ENCODE measurements at regions not wholly inside any gene's neighbourhood (a gene's known extent, or its start where the extent isn't known, plus 50 kb on each side); places are given as distances from the start of the nearest gene placed in this dataset.

DNA sequence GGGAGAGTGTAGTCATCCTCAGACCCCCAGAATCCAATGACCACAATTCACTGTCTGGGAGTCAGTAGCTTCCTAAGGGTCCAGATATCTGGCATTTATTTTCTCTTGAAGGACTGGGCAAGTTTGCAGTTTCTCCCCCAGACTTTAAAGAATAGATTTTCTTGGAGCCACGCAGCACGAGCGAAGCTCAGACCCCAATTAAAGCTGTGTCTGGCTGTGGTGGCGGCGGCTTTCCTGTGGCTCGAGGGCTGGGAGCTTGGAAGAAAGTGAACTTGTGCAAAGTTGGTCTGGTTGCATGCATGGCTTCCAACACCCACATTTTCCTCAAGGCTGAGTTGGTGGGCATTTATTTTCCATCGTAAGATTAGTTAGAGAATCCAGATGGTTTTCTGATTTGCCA lies 105.0 kb downstream of the ACKR3 start:
- Histone ChIP-seq H3K9ac (ENCODE audit: insufficient read depth in 1 of 2, low read depth in 2 of 2, low read length in 2 of 2) (no peak overlapping the region), H4K20me1 (replicated peaks; ENCODE audit: control insufficient read depth, insufficient read depth, low read length) (no peaks in the 10 kb centered on the region), H3K9me1 (ENCODE audit: control insufficient read depth, insufficient read depth, low read length) (no peaks in the 10 kb centered on the region), H3K79me2 (ENCODE audit: control insufficient read depth, insufficient read depth, low read length) (no peaks in the 10 kb centered on the region), H3K4me3 (no peak overlapping the region), H3K27me3 (ENCODE audit: control insufficient read depth in 2 of 2, insufficient read depth in 2 of 2, low read length in 2 of 2) (peaks cover 0 to 11% of the 10 kb centered on the region in 2 experiments; a peak in 1 of 5 replicates), H2AFZ (ENCODE audit: low read depth, low read length) (no peak overlapping the region), H3K4me1 (replicated peaks in 1 of 2; ENCODE audit: control insufficient read depth in 2 of 2, insufficient read depth in 2 of 2, low read length in 2 of 2) (no peaks in the 10 kb centered on the region), H3K36me3 (ENCODE audit: control insufficient read depth, insufficient read depth, low read length) (no peaks in the 10 kb centered on the region), H3K27ac (ENCODE audit: extremely low read depth, low read depth, low read length) (no peak overlapping the region), H3K4me2 (ENCODE audit: insufficient read depth, low read length) (no peak overlapping the region), H3K9me3 (replicated peaks; ENCODE audit: control insufficient read depth, insufficient read depth, low read depth, low read length) (no peaks in the 10 kb centered on the region)
- FAIRE-seq (no peak), ATAC-seq (no peak), DNase-seq (ENCODE audit: extremely low read depth in 1 of 4, low spot score in 3 of 4) (no peak)
- no TSS peak for BruUV-seq (replicated peaks)
- POLR2A ChIA-PET = no interaction called here
- intact Hi-C loops (cut with micrococcal nuclease) (no loop called here), in situ Hi-C loops (cut with MboI) (no loop called here)
- CTCF ChIA-PET (ENCODE audit: low intra/inter-chr PET ratio) = no interaction called here
- TF ChIP-seq BRCA1 (IDR thresholded peaks at IDR 0.05) (no peak), BRCA1 (CRISPR knock-in tag; IDR thresholded peaks at IDR 0.05) (no peak), CCAR2 (IDR thresholded peaks at IDR 0.05; ENCODE audit: low read depth, low read length) (no peak), BCOR (IDR thresholded peaks at IDR 0.05) (no peak), ZNF263 (CRISPR knock-in tag; IDR thresholded peaks at IDR 0.05; ENCODE audit: borderline replicate concordance) (no peak), ZNF140 (CRISPR knock-in tag; IDR thresholded peaks at IDR 0.05) (no peak), PHF8 (IDR thresholded peaks at IDR 0.05; ENCODE audit: borderline replicate concordance, low read length) (no peak), JUND (IDR thresholded peaks at IDR 0.05; ENCODE audit: borderline replicate concordance, low read depth, low read length) (no peak), JUND (tag; IDR thresholded peaks at IDR 0.05; ENCODE audit: borderline replicate concordance, low read depth, low read length) (no peak), FOXJ2 (tag; IDR thresholded peaks at IDR 0.05) (no peak), RBM17 (IDR thresholded peaks at IDR 0.05; ENCODE audit: borderline replicate concordance, low read depth, low read length) (no peak)
- TF ChIP-seq, protein P1, sequence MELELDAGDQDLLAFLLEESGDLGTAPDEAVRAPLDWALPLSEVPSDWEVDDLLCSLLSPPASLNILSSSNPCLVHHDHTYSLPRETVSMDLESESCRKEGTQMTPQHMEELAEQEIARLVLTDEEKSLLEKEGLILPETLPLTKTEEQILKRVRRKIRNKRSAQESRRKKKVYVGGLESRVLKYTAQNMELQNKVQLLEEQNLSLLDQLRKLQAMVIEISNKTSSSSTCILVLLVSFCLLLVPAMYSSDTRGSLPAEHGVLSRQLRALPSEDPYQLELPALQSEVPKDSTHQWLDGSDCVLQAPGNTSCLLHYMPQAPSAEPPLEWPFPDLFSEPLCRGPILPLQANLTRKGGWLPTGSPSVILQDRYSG (tag; conservative IDR thresholded peaks at IDR 0.05; ENCODE audit: low read depth) = no peak
- TF ChIP-seq, protein P2, sequence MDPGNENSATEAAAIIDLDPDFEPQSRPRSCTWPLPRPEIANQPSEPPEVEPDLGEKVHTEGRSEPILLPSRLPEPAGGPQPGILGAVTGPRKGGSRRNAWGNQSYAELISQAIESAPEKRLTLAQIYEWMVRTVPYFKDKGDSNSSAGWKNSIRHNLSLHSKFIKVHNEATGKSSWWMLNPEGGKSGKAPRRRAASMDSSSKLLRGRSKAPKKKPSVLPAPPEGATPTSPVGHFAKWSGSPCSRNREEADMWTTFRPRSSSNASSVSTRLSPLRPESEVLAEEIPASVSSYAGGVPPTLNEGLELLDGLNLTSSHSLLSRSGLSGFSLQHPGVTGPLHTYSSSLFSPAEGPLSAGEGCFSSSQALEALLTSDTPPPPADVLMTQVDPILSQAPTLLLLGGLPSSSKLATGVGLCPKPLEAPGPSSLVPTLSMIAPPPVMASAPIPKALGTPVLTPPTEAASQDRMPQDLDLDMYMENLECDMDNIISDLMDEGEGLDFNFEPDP (CRISPR knock-in tag; IDR thresholded peaks at IDR 0.05) = no peak
- TF ChIP-seq, protein P3, sequence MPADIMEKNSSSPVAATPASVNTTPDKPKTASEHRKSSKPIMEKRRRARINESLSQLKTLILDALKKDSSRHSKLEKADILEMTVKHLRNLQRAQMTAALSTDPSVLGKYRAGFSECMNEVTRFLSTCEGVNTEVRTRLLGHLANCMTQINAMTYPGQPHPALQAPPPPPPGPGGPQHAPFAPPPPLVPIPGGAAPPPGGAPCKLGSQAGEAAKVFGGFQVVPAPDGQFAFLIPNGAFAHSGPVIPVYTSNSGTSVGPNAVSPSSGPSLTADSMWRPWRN (IDR thresholded peaks at IDR 0.05; ENCODE audit: low read depth) = no peak
- 0% methylated on average over 7 of the region's 7 CpGs for WGBS (ENCODE audit: insufficient coverage, low coverage, missing lambda C conversion rate)

Data from K562 (cell line).